ENCODE measurements at regions not wholly inside any gene's neighbourhood (a gene's known extent, or its start where the extent isn't known, plus 50 kb on each side); places are given as distances from the start of the nearest gene placed in this dataset.
"Not testable (repeated sequence)": the region's sequence is repeated elsewhere in the genome, so short reads cannot be mapped to it uniquely, and the experiment has no call there.

DNA sequence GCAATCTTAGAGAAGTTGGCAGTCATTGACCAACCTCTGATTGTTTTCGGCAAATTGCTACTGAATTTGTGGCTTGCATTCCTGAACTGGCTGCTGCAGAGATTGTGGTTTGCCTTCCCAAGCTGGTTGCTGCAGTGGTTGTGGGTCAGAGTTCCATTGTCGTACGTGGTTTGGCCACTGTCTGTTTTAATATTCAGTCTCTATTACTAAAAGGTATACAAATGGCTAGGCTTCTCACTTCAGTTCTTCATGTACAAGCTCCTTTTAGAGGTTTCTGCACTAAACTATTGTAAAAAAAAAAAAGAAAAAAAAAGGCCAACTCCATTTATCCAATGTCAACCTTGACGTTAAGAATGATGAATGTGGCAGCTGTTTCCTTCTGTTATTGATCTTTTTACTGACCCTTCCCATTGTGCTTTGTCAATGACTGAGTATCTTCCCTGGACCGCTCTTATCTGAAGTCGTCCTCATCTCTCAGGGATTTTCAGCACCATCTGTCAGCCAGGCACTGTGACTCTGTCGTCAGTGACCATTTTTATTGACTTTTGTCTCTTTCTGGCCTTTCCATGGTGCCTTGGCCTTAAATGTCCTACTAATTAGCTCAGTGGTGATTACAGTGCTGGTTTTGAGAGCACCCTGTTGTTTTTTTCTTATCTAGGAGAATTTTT, 140.6 kb upstream of the ZNF658 start:
- ATAC-seq; DNase-seq (ENCODE audit: low spot score); intact Hi-C loops (cut with DNase I): not testable (repeated sequence)

GRCh38 chr9:66764799-66765493, 135.6 kb upstream of the ZNF658 start:
- ATAC-seq; intact Hi-C loops (cut with DNase I); DNase-seq (ENCODE audit: low spot score): not testable (repeated sequence)

DNA sequence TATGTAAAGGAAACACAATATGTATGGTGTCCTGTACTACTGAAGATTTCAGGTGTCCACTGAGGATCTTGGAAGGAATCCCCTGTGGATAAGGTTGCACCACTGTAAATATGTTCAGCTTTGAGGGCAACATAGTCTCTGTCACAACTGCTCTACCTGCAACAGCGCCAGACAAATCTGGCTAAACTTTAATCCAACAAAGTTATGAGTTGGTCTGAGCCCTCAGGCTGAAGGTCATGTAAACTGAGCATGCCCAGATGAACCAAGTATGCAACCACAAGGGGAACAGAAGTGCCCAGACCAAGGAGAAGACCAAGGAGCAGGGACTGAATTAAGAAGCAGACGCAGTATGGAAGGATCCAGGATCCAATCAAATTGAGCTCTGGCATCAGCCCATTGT, 135.0 kb upstream of the ZNF658 start:
- ATAC-seq; DNase-seq (ENCODE audit: low spot score); intact Hi-C loops (cut with DNase I): not testable (repeated sequence)

DNA sequence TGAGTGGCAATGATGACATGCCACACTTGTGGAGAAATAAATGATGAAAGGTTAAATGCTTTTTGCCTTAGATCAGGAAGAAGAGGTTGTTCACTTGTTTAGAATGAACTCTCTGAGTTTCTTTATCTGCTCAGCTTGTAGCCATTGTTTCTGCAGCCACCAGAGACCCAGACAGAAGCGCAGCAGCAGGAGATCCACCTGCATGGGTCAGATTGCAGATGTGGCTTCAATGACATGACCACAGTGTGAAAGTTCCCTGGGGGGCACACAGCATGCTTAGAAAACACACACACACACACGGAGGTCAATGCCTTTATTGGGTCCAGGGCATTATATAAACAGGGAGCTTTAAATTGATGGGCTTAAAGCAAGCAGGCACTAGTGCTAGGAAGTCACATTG, 129.0 kb upstream of the ZNF658 start:
- ATAC-seq; intact Hi-C loops (cut with DNase I); DNase-seq (ENCODE audit: low spot score): not testable (repeated sequence)

DNA sequence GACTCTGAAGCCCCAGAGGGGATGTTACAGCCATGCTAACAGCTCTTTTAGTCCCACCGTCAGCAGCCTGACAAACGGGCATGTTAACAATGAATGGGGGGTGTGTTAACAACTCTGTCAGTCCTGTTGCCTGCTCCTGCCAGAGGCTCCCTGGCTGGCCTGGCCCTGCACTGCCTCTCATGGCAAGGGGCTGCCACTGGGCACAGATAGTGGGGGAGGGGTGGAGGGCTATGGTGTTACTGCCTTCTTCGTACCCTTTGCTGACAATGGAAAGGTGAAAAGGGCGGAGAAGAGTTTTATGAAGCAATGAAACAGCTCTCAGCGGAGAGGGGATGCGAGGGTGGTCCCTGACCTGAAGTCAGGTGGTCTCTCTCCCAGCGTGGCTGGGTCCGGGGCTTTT, 125.9 kb upstream of the ZNF658 start:
- DNase-seq (ENCODE audit: low spot score); intact Hi-C loops (cut with DNase I); ATAC-seq: not testable (repeated sequence)

GRCh38 chr9:66779944-66780661, 120.4 kb upstream of the ZNF658 start:
- DNase-seq (ENCODE audit: low spot score); ATAC-seq; intact Hi-C loops (cut with DNase I): not testable (repeated sequence)

DNA sequence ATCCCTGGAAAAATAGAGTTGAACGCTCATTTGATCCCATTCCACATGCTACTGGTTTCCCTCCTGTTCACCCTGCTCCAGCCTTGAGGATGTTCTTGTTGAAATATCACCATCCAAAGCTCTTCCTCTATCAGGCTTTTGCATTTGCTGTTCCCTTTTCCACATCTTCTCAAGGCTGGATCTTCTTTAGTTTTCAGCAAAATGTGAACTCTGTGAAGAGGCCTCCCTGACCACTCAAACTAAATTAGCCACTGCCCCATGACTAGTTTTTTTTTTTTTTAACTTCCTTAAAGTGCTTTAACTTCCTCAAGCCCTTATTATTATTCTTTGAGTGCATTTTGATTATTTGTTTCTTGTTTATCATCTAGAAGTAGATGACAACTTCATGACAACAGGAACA, 119.3 kb upstream of the ZNF658 start:
- intact Hi-C loops (cut with DNase I) = not testable (repeated sequence)

DNA sequence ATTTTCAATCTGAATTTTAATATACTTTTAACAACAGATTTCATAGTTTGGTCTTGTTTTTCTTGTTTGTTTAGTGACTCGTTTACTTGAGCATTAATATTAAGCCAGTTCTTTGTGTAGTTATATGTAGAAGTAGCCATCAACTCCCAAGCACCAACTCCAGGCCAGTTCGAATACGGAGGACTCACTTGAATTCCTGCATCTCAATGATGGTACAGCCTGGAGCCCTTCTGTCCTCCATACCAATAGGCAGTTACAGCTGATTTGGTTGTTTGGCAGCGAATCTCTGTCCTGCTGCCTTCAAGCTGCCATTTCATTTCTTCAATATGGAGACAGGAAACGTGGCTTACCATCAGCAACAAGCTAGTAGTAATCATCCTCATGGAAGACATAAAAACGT, 118.5 kb upstream of the ZNF658 start:
- intact Hi-C loops (cut with DNase I); ATAC-seq; DNase-seq (ENCODE audit: low spot score): not testable (repeated sequence)

More for the DNA sequence above, 119.3 kb upstream of the ZNF658 start:
- not testable (repeated sequence) for ATAC-seq; DNase-seq (ENCODE audit: low spot score)

GRCh38 chr9:66785603-66786002, 114.9 kb upstream of the ZNF658 start:
- DNase-seq (ENCODE audit: low spot score); intact Hi-C loops (cut with DNase I); ATAC-seq: not testable (repeated sequence)

DNA sequence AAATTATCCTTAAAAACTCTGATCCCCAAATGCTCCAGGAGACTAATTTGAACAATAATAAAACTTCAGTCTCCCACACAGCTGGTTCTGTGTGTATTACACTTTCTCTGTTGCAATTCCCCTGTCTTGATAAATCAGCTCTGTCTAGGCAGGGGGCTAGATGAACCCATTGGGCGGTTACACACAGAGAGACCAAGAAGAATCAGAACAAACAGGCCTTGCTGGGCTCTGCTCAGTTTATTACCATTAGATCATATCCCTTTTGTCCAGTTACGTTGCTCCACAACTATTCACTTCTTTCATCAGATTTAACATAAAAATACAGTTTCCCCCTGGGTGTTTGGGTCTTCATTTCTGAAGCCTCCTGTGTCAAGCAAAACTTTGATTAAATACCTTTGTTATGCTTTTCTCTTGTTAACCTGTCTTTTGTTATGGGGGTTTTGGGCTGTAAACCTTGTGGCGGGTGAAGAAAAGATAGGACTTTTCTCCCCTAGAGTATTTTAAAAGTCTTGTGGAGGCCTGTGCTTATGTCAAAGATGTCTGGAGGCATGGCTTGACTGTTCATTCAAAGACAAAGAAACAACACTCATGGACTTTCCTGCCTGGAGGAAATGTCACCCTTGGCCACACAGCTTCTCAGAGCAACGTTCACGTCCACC, 109.3 kb upstream of the ZNF658 start:
- ATAC-seq; intact Hi-C loops (cut with DNase I); DNase-seq (ENCODE audit: low spot score): not testable (repeated sequence)

DNA sequence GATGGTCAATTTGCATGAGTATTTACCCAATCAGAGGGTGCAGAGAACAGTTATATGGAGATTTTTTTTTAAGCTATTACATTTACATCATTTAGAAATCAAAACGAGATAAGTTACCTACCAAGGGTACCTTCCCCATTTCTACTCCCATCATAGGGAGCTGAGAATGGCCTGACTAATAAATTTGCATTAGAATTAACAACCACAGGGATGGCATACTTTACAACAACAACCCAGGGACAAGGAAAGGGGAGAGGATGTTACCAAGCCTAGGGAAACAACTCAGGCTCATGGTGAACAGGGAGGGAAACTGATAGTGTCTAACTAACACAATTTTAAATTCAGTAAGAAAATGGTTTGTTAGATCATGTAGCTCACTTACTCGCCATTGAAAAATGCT, 105.8 kb upstream of the ZNF658 start:
- DNase-seq (ENCODE audit: low spot score); intact Hi-C loops (cut with DNase I); ATAC-seq: not testable (repeated sequence)

GRCh38 chr9:66795723-66796503, 104.6 kb upstream of the ZNF658 start:
- intact Hi-C loops (cut with DNase I); DNase-seq (ENCODE audit: low spot score); ATAC-seq: not testable (repeated sequence)

GRCh38 chr9:66797905-66798616, 102.5 kb upstream of the ZNF658 start:
- intact Hi-C loops (cut with DNase I); ATAC-seq; DNase-seq (ENCODE audit: low spot score): not testable (repeated sequence)

- DNase-seq (ENCODE audit: low spot score); intact Hi-C loops (cut with DNase I); ATAC-seq: not testable (repeated sequence)
These were observed 96.9 kb upstream of the ZNF658 start for GRCh38 chr9:66803619-66804018.

- DNase-seq (ENCODE audit: low spot score); ATAC-seq; intact Hi-C loops (cut with DNase I): not testable (repeated sequence)
These were observed 90.3 kb upstream of the ZNF658 start for GRCh38 chr9:66810247-66810646.

- DNase-seq (ENCODE audit: low spot score); intact Hi-C loops (cut with DNase I); ATAC-seq: not testable (repeated sequence)
These were observed 88.2 kb upstream of the ZNF658 start for GRCh38 chr9:66812367-66812766.

DNA sequence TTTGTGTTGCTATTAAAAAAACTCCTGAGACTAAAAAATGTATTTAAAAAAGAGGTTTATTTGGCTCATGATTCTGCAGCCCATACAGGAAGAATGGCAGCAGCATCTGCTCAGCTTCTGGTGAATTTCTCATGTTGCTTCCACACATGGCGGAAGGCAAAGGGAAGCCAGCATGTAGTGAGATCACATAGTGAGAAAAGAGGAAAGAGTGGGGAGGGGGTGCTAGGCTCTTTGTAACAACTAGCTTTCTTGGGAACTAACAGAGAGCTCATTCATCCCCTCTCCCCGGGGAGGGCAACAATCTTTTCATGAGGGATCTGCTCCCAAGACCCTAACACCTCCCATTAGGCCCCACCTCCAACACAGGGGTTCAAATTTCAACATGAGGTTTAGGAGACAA, 87.6 kb upstream of the ZNF658 start:
- DNase-seq (ENCODE audit: low spot score) = not testable (repeated sequence)

More for the DNA sequence above, 87.6 kb upstream of the ZNF658 start:
- ATAC-seq = peak; percentile 59
- intact Hi-C loops (cut with DNase I) = not testable (repeated sequence)
